CD4-positive, alpha-beta memory T cell (primary cell): ENCODE measurements at regions not wholly inside any gene's neighbourhood (a gene's known extent, or its start where the extent isn't known, plus 50 kb on each side); places are given as distances from the start of the nearest gene placed in this dataset.

Source experiments
- CTCF ChIA-PET: fragments of 350-600 bp; sonication (Branson Sonifier 250); formaldehyde crosslinking; loops from one replicate; lab custom pipeline; 2021; ENCODE audit warnings: inconsistent platforms; ENCODE audit not compliant: partially characterized antibody; lab: Charles Lee
- POLR2A ChIA-PET: fragments of 350-600 bp; sonication (Branson Sonifier 250); formaldehyde crosslinking; loops from one replicate; lab custom pipeline; 2021; ENCODE audit not compliant: partially characterized antibody; lab: Charles Lee
- DNase-seq, 5 donors: peaks; one replicate each; pipeline versions ENCODE4 v3.0.0 to v3.0.0-alpha.2; 2020 to 2022; ENCODE audit warnings: mixed read lengths in 1 of 5
- H3K27ac ChIP-seq: one replicate; pipeline ENCODE4 v1.7.0; 2013; ENCODE audit warnings: low read depth, low read length
- H3K27me3 ChIP-seq: 2 replicates; pipeline ENCODE4 v1.7.0; 2013; ENCODE audit warnings: mild to moderate bottlenecking, low read length, moderate library complexity; ENCODE audit not compliant: insufficient read depth
- H3K36me3 ChIP-seq: 2 replicates; pipeline ENCODE4 v1.7.0; 2013; ENCODE audit warnings: mild to moderate bottlenecking, low read length, moderate library complexity; ENCODE audit not compliant: insufficient read depth
- H3K4me1 ChIP-seq: 2 replicates; pipeline ENCODE4 v1.7.0; 2013; ENCODE audit warnings: mild to moderate bottlenecking, low read length, moderate library complexity; ENCODE audit not compliant: insufficient read depth
- H3K4me3 ChIP-seq, 2 donors: one replicate each; pipeline ENCODE4 v1.7.0; 2013; ENCODE audit warnings: low read length in 2 of 2, mild to moderate bottlenecking in 1 of 2
- H3K9me3 ChIP-seq, 2 donors: one replicate each; pipeline ENCODE4 v1.7.0; 2013; ENCODE audit warnings: low read length in 2 of 2, control low read depth in 1 of 2; ENCODE audit not compliant: control insufficient read depth in 1 of 2
- H3K27ac Mint-ChIP-seq, 7 donors: one replicate each; pipeline ENCODE4 v1.8.0; 2020 to 2021; ENCODE audit warnings: mixed read lengths in 7 of 7, mild to moderate bottlenecking in 6 of 7, inconsistent platforms in 3 of 7, moderate library complexity in 3 of 7
- H3K27me3 Mint-ChIP-seq, 2 donors: one replicate each; pipeline ENCODE4 v1.8.0; 2020 to 2021; ENCODE audit warnings: mixed read lengths in 2 of 2
- H3K36me3 Mint-ChIP-seq, 2 donors: one replicate each; pipeline ENCODE4 v1.8.0; 2020 to 2021; ENCODE audit warnings: mixed read lengths in 2 of 2, inconsistent platforms in 1 of 2, mild to moderate bottlenecking in 1 of 2
- H3K4me1 Mint-ChIP-seq, 4 donors: one replicate each; pipeline ENCODE4 v1.8.0; 2020 to 2021; ENCODE audit warnings: mixed read lengths in 4 of 4, mild to moderate bottlenecking in 1 of 4
- H3K4me3 Mint-ChIP-seq, 8 donors: one replicate each; pipeline ENCODE4 v1.8.0; 2020 to 2021; ENCODE audit warnings: mixed read lengths in 8 of 8, mild to moderate bottlenecking in 7 of 8, moderate library complexity in 6 of 8, inconsistent platforms in 3 of 8
- H3K9me3 Mint-ChIP-seq, 8 donors: one replicate each; pipeline ENCODE4 v1.8.0; 2020 to 2021; ENCODE audit warnings: mixed read lengths in 8 of 8, mild to moderate bottlenecking in 5 of 8, inconsistent platforms in 3 of 8, moderate library complexity in 1 of 8
- intact Hi-C: fragments of 100-400 bp; cut with micrococcal nuclease; formaldehyde crosslinking; loops from one replicate; pipeline ENCODE4 v1.15.1; 2023

- no peaks in the 10 kb centered on the region for H3K27me3 ChIP-seq
- Mint-ChIP-seq H3K27ac (no peak overlapping the region), H3K9me3 (no peaks in the 10 kb centered on the region), H3K4me3 (no peak overlapping the region), H3K36me3 (no peaks in the 10 kb centered on the region), H3K27me3 (peaks cover 0 to 4% of the 10 kb centered on the region in 2 donors), H3K4me1 (peaks cover 0 to 13% (median 1%) of the 10 kb centered on the region in 4 donors)
- intact Hi-C loops = no loop called here
- no peaks in the 10 kb centered on the region for H3K9me3 ChIP-seq
- no peak for DNase-seq
- H3K4me1 ChIP-seq = no peaks in the 10 kb centered on the region
- ChIA-PET CTCF (interaction anchor here (1.1 to 10.7 kb wide), 3 partner anchors 25 to 338 kb away, joined by 3 to 415 read pairs (median 7); no protein-coding TSS in a partner anchor), POLR2A (no interaction called here)
- no peaks in the 10 kb centered on the region for H3K36me3 ChIP-seq
- no peak overlapping the region for H3K27ac ChIP-seq
- no peak overlapping the region for H3K4me3 ChIP-seq
Measured at GRCh38 chr13:30107121-30107520, 200.2 kb downstream of the KATNAL1 start.

GRCh38 chr13:30105381-30105780, 202.0 kb downstream of the KATNAL1 start:
- Histone ChIP-seq H3K36me3 (no peaks in the 10 kb centered on the region), H3K4me1 (no peaks in the 10 kb centered on the region), H3K9me3 (no peaks in the 10 kb centered on the region), H3K27me3 (no peaks in the 10 kb centered on the region), H3K4me3 (no peak overlapping the region), H3K27ac (no peak overlapping the region)
- Mint-ChIP-seq H3K27ac (no peak overlapping the region), H3K36me3 (no peaks in the 10 kb centered on the region), H3K27me3 (peaks cover 0 to 4% of the 10 kb centered on the region in 2 donors), H3K4me3 (no peak overlapping the region), H3K9me3 (no peaks in the 10 kb centered on the region), H3K4me1 (peaks cover 0 to 6% (median under 1%) of the 10 kb centered on the region in 4 donors)
- DNase-seq = no peak
- ChIA-PET POLR2A (no interaction called here), CTCF (interaction anchor here (1.8 to 2.5 kb wide), 2 partner anchors 181 to 335 kb away, joined by 7 to 9 read pairs; no protein-coding TSS in a partner anchor)
- intact Hi-C loops = no loop called here

- Histone ChIP-seq H3K4me1 (no peaks in the 10 kb centered on the region), H3K27me3 (no peaks in the 10 kb centered on the region), H3K27ac (no peak overlapping the region), H3K4me3 (no peak overlapping the region), H3K36me3 (no peaks in the 10 kb centered on the region), H3K9me3 (no peaks in the 10 kb centered on the region)
- H3K27ac Mint-ChIP-seq = no peak overlapping the region
- no peaks in the 10 kb centered on the region for H3K9me3 Mint-ChIP-seq
- no peaks in the 10 kb centered on the region for H3K36me3 Mint-ChIP-seq
- H3K4me1 Mint-ChIP-seq = peaks cover 0 to 2% (median 0%) of the 10 kb centered on the region in 4 donors
- intact Hi-C loops = no loop called here
- POLR2A ChIA-PET = no interaction called here
- no peak for DNase-seq
- H3K4me3 Mint-ChIP-seq = no peak overlapping the region
- CTCF ChIA-PET = interaction anchor here (0.9 to 2.5 kb wide), 3 partner anchors 10 to 332 kb away, joined by 3 to 9 read pairs (median 7); no protein-coding TSS in a partner anchor
- peaks cover 3 to 7% of the 10 kb centered on the region in 2 donors for H3K27me3 Mint-ChIP-seq
Measured at GRCh38 chr13:30103161-30103840, 204.1 kb downstream of the KATNAL1 start.

GRCh38 chr13:30100226-30100625, 207.1 kb downstream of the KATNAL1 start:
- ChIA-PET CTCF (interaction anchor here (1.6 to 2.6 kb wide), 3 partner anchors 11 to 328 kb away, joined by 3 to 11 read pairs (median 6); no protein-coding TSS in a partner anchor), POLR2A (no interaction called here)
- Mint-ChIP-seq H3K9me3 (no peaks in the 10 kb centered on the region), H3K27ac (no peak overlapping the region), H3K27me3 (peaks cover 5 to 6% of the 10 kb centered on the region in 2 donors), H3K4me3 (no peak overlapping the region), H3K4me1 (peaks cover 0 to 2% (median 0%) of the 10 kb centered on the region in 4 donors), H3K36me3 (no peaks in the 10 kb centered on the region)
- Histone ChIP-seq H3K4me3 (no peak overlapping the region), H3K9me3 (no peaks in the 10 kb centered on the region), H3K27me3 (no peaks in the 10 kb centered on the region), H3K4me1 (no peaks in the 10 kb centered on the region), H3K36me3 (no peaks in the 10 kb centered on the region), H3K27ac (no peak overlapping the region)
- intact Hi-C loops = no loop called here
- no peak for DNase-seq

- H3K27ac Mint-ChIP-seq = no peak overlapping the region
- POLR2A ChIA-PET = no interaction called here
- peaks cover 3 to 5% of the 10 kb centered on the region in 2 donors for H3K27me3 Mint-ChIP-seq
- H3K9me3 ChIP-seq = no peaks in the 10 kb centered on the region
- H3K36me3 Mint-ChIP-seq = no peaks in the 10 kb centered on the region
- peaks cover 0 to 4% (median 1%) of the 10 kb centered on the region in 4 donors for H3K4me1 Mint-ChIP-seq
- no peak for DNase-seq
- no peak overlapping the region for H3K4me3 Mint-ChIP-seq
- no peak overlapping the region for H3K27ac ChIP-seq
- CTCF ChIA-PET = no interaction called here
- H3K4me1 ChIP-seq = no peaks in the 10 kb centered on the region
- H3K9me3 Mint-ChIP-seq = no peaks in the 10 kb centered on the region
- H3K4me3 ChIP-seq = no peak overlapping the region
- no peaks in the 10 kb centered on the region for H3K27me3 ChIP-seq
- H3K36me3 ChIP-seq = no peaks in the 10 kb centered on the region
- intact Hi-C loops = no loop called here
Measured at GRCh38 chr13:30097701-30098100, 209.7 kb downstream of the KATNAL1 start.

GRCh38 chr13:30097089-30097488, 210.3 kb downstream of the KATNAL1 start:
- no peak overlapping the region for H3K27ac Mint-ChIP-seq

GRCh38 chr13:30094015-30094414, 213.3 kb downstream of the KATNAL1 start:
- ChIA-PET POLR2A (no interaction called here), CTCF (no interaction called here)
- H3K4me3 ChIP-seq = no peak overlapping the region
- Mint-ChIP-seq H3K9me3 (no peaks in the 10 kb centered on the region), H3K4me3 (no peak overlapping the region), H3K4me1 (peaks cover 0 to 2% (median under 1%) of the 10 kb centered on the region in 4 donors), H3K36me3 (no peaks in the 10 kb centered on the region), H3K27me3 (peaks cover 1 to 5% of the 10 kb centered on the region in 2 donors), H3K27ac (no peak overlapping the region)
- no peaks in the 10 kb centered on the region for H3K9me3 ChIP-seq
- no peaks in the 10 kb centered on the region for H3K4me1 ChIP-seq
- H3K27me3 ChIP-seq = no peaks in the 10 kb centered on the region
- intact Hi-C loops = no loop called here
- no peak overlapping the region for H3K27ac ChIP-seq
- no peaks in the 10 kb centered on the region for H3K36me3 ChIP-seq
- no peak for DNase-seq

More at GRCh38 chr13:30097089-30097488, 210.3 kb downstream of the KATNAL1 start:
- Mint-ChIP-seq H3K4me3 (no peak overlapping the region), H3K36me3 (no peaks in the 10 kb centered on the region), H3K27me3 (peaks cover 3 to 5% of the 10 kb centered on the region in 2 donors), H3K9me3 (no peaks in the 10 kb centered on the region), H3K4me1 (peaks cover 0 to 2% (median under 1%) of the 10 kb centered on the region in 4 donors)
- Histone ChIP-seq H3K27ac (no peak overlapping the region), H3K9me3 (no peaks in the 10 kb centered on the region), H3K27me3 (no peaks in the 10 kb centered on the region), H3K4me1 (no peaks in the 10 kb centered on the region), H3K4me3 (no peak overlapping the region), H3K36me3 (no peaks in the 10 kb centered on the region)
- CTCF ChIA-PET = no interaction called here
- DNase-seq = no peak
- intact Hi-C loops = no loop called here
- POLR2A ChIA-PET = no interaction called here
